ENCODE measurements at regions not wholly inside any gene's neighbourhood (a gene's known extent, or its start where the extent isn't known, plus 50 kb on each side); places are given as distances from the start of the nearest gene placed in this dataset.

- Histone ChIP-seq H3K9me3 (replicated peaks in 1 of 11) (peaks cover 0 to 28% (median 14%) of the 10 kb centered on the region in 11 experiments; a peak in 15 of 22 replicates), H3K4me3 (no peak overlapping the region), H3K9ac (peak overlapping the region in 2 of 11 experiments; percentile 1 to 4; a peak in 2 of 22 replicates), H3K4me1 (peaks cover 13 to 77% (median 35%) of the 10 kb centered on the region in 10 experiments; a peak in 19 of 20 replicates), H3K36me3 (no peaks in the 10 kb centered on the region), H3K27me3 (no peaks in the 10 kb centered on the region), H4K20me1 (no peaks in the 10 kb centered on the region), H3K27ac (peak overlapping the region in 9 of 11 experiments; percentile 8 to 61 (median 28); a peak in 17 of 22 replicates), H3K4me2 (peak overlapping the region in 5 of 11 experiments; percentile 18 to 68 (median 58); a peak in 9 of 22 replicates)
- TF ChIP-seq Cebpa-rat (IDR thresholded peaks at IDR 0.05) = no peak
These were observed 83.2 kb downstream of the NFKBIZ start for GRCh38 chr3:101932326-101933068.

GRCh38 chr3:101936419-101937356, 87.4 kb downstream of the NFKBIZ start:
- Histone ChIP-seq H3K9ac (peak overlapping the region; percentile 67 to 83 (median 72)), H3K4me1 (peaks cover 54 to 95% (median 72%) of the 10 kb centered on the region in 10 experiments), H3K9me3 (replicated peaks in 1 of 11) (peaks cover 0 to 43% (median 14%) of the 10 kb centered on the region in 11 experiments; a peak in 15 of 22 replicates), H3K27me3 (no peaks in the 10 kb centered on the region), H3K36me3 (no peaks in the 10 kb centered on the region), H3K4me2 (peak overlapping the region; percentile 30 to 97 (median 77); a peak in 20 of 22 replicates), H3K4me3 (peak overlapping the region in 4 of 10 experiments; percentile 24 to 36 (median 32); a peak in 5 of 20 replicates), H3K27ac (peak overlapping the region; percentile 78 to 96 (median 91)), H4K20me1 (no peaks in the 10 kb centered on the region)
- TF ChIP-seq Cebpa-rat (IDR thresholded peaks at IDR 0.05) = peak in 8 of 11 experiments; percentile 56 to 92 (median 70); a peak in 15 of 22 replicates

- H3K4me3 ChIP-seq = peak overlapping the region in 3 of 10 experiments; percentile 18 to 27 (median 24); a peak in 3 of 20 replicates
- H4K20me1 ChIP-seq = no peaks in the 10 kb centered on the region
- H3K27me3 ChIP-seq = no peaks in the 10 kb centered on the region
- peak overlapping the region; percentile 13 to 87 (median 67); a peak in 18 of 22 replicates for H3K9ac ChIP-seq
- peaks cover 69 to 95% (median 81%) of the 10 kb centered on the region in 10 experiments for H3K4me1 ChIP-seq
- H3K36me3 ChIP-seq = no peaks in the 10 kb centered on the region
- H3K9me3 ChIP-seq (replicated peaks in 1 of 11) = peaks cover 0 to 42% (median 13%) of the 10 kb centered on the region in 11 experiments; a peak in 15 of 22 replicates
- no peak for TF ChIP-seq Cebpa-rat (IDR thresholded peaks at IDR 0.05)
- H3K27ac ChIP-seq = peak overlapping the region; percentile 78 to 96 (median 91)
- peak overlapping the region; percentile 66 to 97 (median 78) for H3K4me2 ChIP-seq
These were observed 89.0 kb downstream of the NFKBIZ start for GRCh38 chr3:101938262-101938847.

- peaks cover 0 to 31% (median 7%) of the 10 kb centered on the region in 11 experiments; a peak in 15 of 22 replicates for H3K9me3 ChIP-seq (replicated peaks in 1 of 11)
- H3K27ac ChIP-seq = peak overlapping the region; percentile 78 to 96 (median 91)
- H3K27me3 ChIP-seq = no peaks in the 10 kb centered on the region
- TF ChIP-seq Cebpa-rat (IDR thresholded peaks at IDR 0.05) = no peak
- peak overlapping the region in 3 of 10 experiments; percentile 50 to 63 (median 55); a peak in 1 of 20 replicates for H3K4me3 ChIP-seq
- no peaks in the 10 kb centered on the region for H3K36me3 ChIP-seq
- H3K4me2 ChIP-seq = peak overlapping the region; percentile 52 to 97 (median 78); a peak in 18 of 22 replicates
- peak overlapping the region in 6 of 11 experiments; percentile 71 to 87 (median 80); a peak in 13 of 22 replicates for H3K9ac ChIP-seq
- H3K4me1 ChIP-seq = peaks cover 69 to 95% (median 85%) of the 10 kb centered on the region in 10 experiments
- no peaks in the 10 kb centered on the region for H4K20me1 ChIP-seq
These were observed 90.2 kb downstream of the NFKBIZ start for GRCh38 chr3:101939361-101940049.

- TF ChIP-seq Cebpa-rat (IDR thresholded peaks at IDR 0.05) = no peak
These were observed 91.4 kb downstream of the NFKBIZ start for GRCh38 chr3:101940521-101941317.

GRCh38 chr3:101941318-101942040, 92.2 kb downstream of the NFKBIZ start:
- no peak for TF ChIP-seq Cebpa-rat (IDR thresholded peaks at IDR 0.05)
- Histone ChIP-seq H3K36me3 (no peaks in the 10 kb centered on the region), H3K4me2 (peak overlapping the region; percentile 52 to 97 (median 78); a peak in 21 of 22 replicates), H3K9me3 (replicated peaks in 1 of 11) (peaks cover 0 to 15% (median 5%) of the 10 kb centered on the region in 11 experiments; a peak in 7 of 22 replicates), H3K27me3 (no peaks in the 10 kb centered on the region), H3K4me3 (peak overlapping the region in 6 of 10 experiments; percentile 37 to 63 (median 50); a peak in 9 of 20 replicates), H4K20me1 (no peaks in the 10 kb centered on the region), H3K4me1 (peaks cover 61 to 97% (median 77%) of the 10 kb centered on the region in 10 experiments), H3K9ac (peak overlapping the region in 7 of 11 experiments; percentile 50 to 87 (median 78); a peak in 14 of 22 replicates), H3K27ac (peak overlapping the region; percentile 78 to 96 (median 91))

More at GRCh38 chr3:101940521-101941317, 91.4 kb downstream of the NFKBIZ start:
- Histone ChIP-seq H3K27ac (peak overlapping the region; percentile 78 to 96 (median 91)), H3K9ac (peak overlapping the region; percentile 12 to 87 (median 71); a peak in 19 of 22 replicates), H3K27me3 (no peaks in the 10 kb centered on the region), H3K9me3 (replicated peaks in 1 of 11) (peaks cover 0 to 21% (median 4%) of the 10 kb centered on the region in 11 experiments; a peak in 9 of 22 replicates), H3K4me1 (peaks cover 68 to 96% (median 78%) of the 10 kb centered on the region in 10 experiments), H3K36me3 (no peaks in the 10 kb centered on the region), H3K4me2 (peak overlapping the region; percentile 52 to 97 (median 78)), H3K4me3 (peak overlapping the region in 8 of 10 experiments; percentile 24 to 63 (median 48); a peak in 14 of 20 replicates), H4K20me1 (no peaks in the 10 kb centered on the region)

Measured in BLaER1 treated with 17β-estradiol and CSF1 and Interleukin-3, amounts not matched to agents 10 nM and 100 nM (cell line).